SK-N-SH (cell line): ENCODE measurements at regions not wholly inside any gene's neighbourhood (a gene's known extent, or its start where the extent isn't known, plus 50 kb on each side); places are given as distances from the start of the nearest gene placed in this dataset.
"Not testable (repeated sequence)": the region's sequence is repeated elsewhere in the genome, so short reads cannot be mapped to it uniquely, and the experiment has no call there.

ENCODE experiments used
- CTCF ChIA-PET: fragments of 300-600, 350-600 bp; formaldehyde crosslinking; extraction: SDS; loops from one replicate; lab custom pipeline; 2021; lab: Yijun Ruan, JAX
- POLR2A ChIA-PET: fragments of 350-600 bp; sonication (Branson Sonifier 250); formaldehyde crosslinking; extraction: SDS; loops from one replicate; lab custom pipeline; 2020; ENCODE audit warnings: antibody characterized with exemption, inconsistent platforms; lab: Yijun Ruan, JAX
- DNase-seq: peaks from one replicate; pipeline ENCODE4 v3.0.0; 2012
- H2AFZ ChIP-seq: fragments of 200-600 bp; sonication (generic); 2 replicates; pipeline ENCODE4 v1.8.1; 2016; ENCODE audit warnings: antibody characterized with exemption, mild to moderate bottlenecking, low read depth
- H3F3A ChIP-seq: fragments of 200-600 bp; sonication (generic); replicated peaks from 2 replicates; pipeline ENCODE3; 2016; ENCODE audit warnings: antibody characterized with exemption, mild to moderate bottlenecking; ENCODE audit not compliant: insufficient read depth
- H3K27ac ChIP-seq, 2 experiments: fragments of 200-500 bp in 1 of 2; fragments of 200-600 bp in 1 of 2; sonication (Bioruptor generic) in 1 of 2; sonication (generic), shearing (Covaris generic) in 1 of 2; 2 replicates each; pipeline versions ENCODE4 v1.5.1 to v1.6.1; 2014 to 2016; ENCODE audit warnings: low read depth in 2 of 2, inconsistent platforms in 1 of 2, low read length in 1 of 2, mild to moderate bottlenecking in 1 of 2, mixed read lengths in 1 of 2
- H3K27me3 ChIP-seq: fragments of 200-600 bp; sonication (generic), shearing (Covaris generic); 2 replicates; pipeline ENCODE4 v1.6.1; 2016; ENCODE audit warnings: mixed run types; ENCODE audit not compliant: insufficient read depth
- H3K36me3 ChIP-seq, 2 experiments: fragments of 200-500 bp in 1 of 2; fragments of 200-600 bp in 1 of 2; sonication (Bioruptor generic) in 1 of 2; sonication (generic) in 1 of 2; replicated peaks in 1 of 2; 2 replicates each; pipeline versions ENCODE3 to v1.5.1; 2014 to 2016; ENCODE audit warnings: low read length in 1 of 2, mild to moderate bottlenecking in 1 of 2; ENCODE audit not compliant: insufficient read depth in 2 of 2, control insufficient read depth in 1 of 2
- H3K4me1 ChIP-seq, 2 experiments: fragments of 200-500 bp in 1 of 2; fragments of 200-600 bp in 1 of 2; sonication (Bioruptor generic) in 1 of 2; sonication (generic), shearing (Covaris generic) in 1 of 2; 2 replicates each; pipeline versions ENCODE4 v1.5.1 to v1.6.1; 2014 to 2016; ENCODE audit warnings: low read depth in 1 of 2, low read length in 1 of 2, mixed run types in 1 of 2; ENCODE audit not compliant: insufficient read depth in 2 of 2, control insufficient read depth in 1 of 2
- H3K4me2 ChIP-seq: fragments of 200-600 bp; sonication (generic), shearing (Covaris generic); 2 replicates; pipeline ENCODE4 v1.6.1; 2017; ENCODE audit warnings: mixed run types
- H3K4me3 ChIP-seq, 2 experiments: fragments of 200-500 bp in 1 of 2; fragments of 200-600 bp in 1 of 2; sonication (Bioruptor generic) in 1 of 2; sonication (generic), shearing (Covaris generic) in 1 of 2; 2 replicates each; pipeline versions ENCODE4 v1.5.1 to v1.8.1; 2014 to 2016; ENCODE audit warnings: low read depth in 2 of 2, inconsistent platforms in 1 of 2, low read length in 1 of 2, mild to moderate bottlenecking in 1 of 2, mixed read lengths in 1 of 2, moderate library complexity in 1 of 2
- H3K79me2 ChIP-seq: fragments of 200-600 bp; sonication (generic); 2 replicates; pipeline ENCODE4 v1.8.1; 2017; ENCODE audit warnings: mild to moderate bottlenecking; ENCODE audit not compliant: insufficient read depth
- H3K9ac ChIP-seq: fragments of 200-600 bp; sonication (generic); 2 replicates; pipeline ENCODE4 v1.6.1; 2017; ENCODE audit warnings: mixed run types
- H3K9me2 ChIP-seq: fragments of 200-600 bp; sonication (generic); 2 replicates; pipeline ENCODE4 v1.6.1; 2017; ENCODE audit warnings: mixed run types
- H3K9me3 ChIP-seq: fragments of 200-600 bp; sonication (generic); 2 replicates; pipeline ENCODE4 v1.6.1; 2017; ENCODE audit warnings: mixed run types, mild to moderate bottlenecking, moderate library complexity
- H4K20me1 ChIP-seq: fragments of 200-600 bp; sonication (generic); 2 replicates; pipeline ENCODE4 v1.6.1; 2017; ENCODE audit warnings: mild to moderate bottlenecking, mixed run types; ENCODE audit not compliant: insufficient read depth
- CHD2 ChIP-seq: fragments of 150-350 bp; IDR thresholded peaks from 2 replicates; pipeline ENCODE4 v1.6.1; 2018; ENCODE audit warnings: low read length; ENCODE audit not compliant: partially characterized antibody
- FOXJ3 ChIP-seq: sonication (generic); formaldehyde crosslinking; IDR thresholded peaks from 2 replicates; pipeline ENCODE4 v1.5.1; 2020; ENCODE audit warnings: mild to moderate bottlenecking, missing genetic modification reagents
- FOXM1 ChIP-seq: IDR thresholded peaks from 2 replicates; pipeline ENCODE4 v1.4.0; 2012; ENCODE audit warnings: low read depth, mild to moderate bottlenecking
- GATA2 ChIP-seq: sonication (generic); formaldehyde crosslinking; IDR thresholded peaks from 2 replicates; pipeline ENCODE4 v1.5.0; 2020; ENCODE audit warnings: mild to moderate bottlenecking, missing genetic modification reagents
- IRF3 ChIP-seq: fragments of 150-350 bp; IDR thresholded peaks from 2 replicates; pipeline ENCODE4 v1.6.1; 2016; ENCODE audit warnings: mild to moderate bottlenecking, low read depth, low read length
- MXI1 ChIP-seq: IDR thresholded peaks from 2 replicates; pipeline ENCODE4 v1.6.1; 2012; ENCODE audit warnings: mild to moderate bottlenecking, low read depth, low read length, improper control_type of control experiment
- NFIC ChIP-seq: IDR thresholded peaks from 2 replicates; pipeline ENCODE4 v1.4.0; 2012; ENCODE audit warnings: borderline replicate concordance
- PBX3 ChIP-seq: IDR thresholded peaks from 2 replicates; pipeline ENCODE4; 2012
- RAD21 ChIP-seq: IDR thresholded peaks from 2 replicates; pipeline ENCODE4 v1.6.1; 2012; ENCODE audit warnings: mild to moderate bottlenecking, low read length
- RCOR1 ChIP-seq: fragments of 150-350 bp; IDR thresholded peaks from 2 replicates; pipeline ENCODE4 v1.6.1; 2017; ENCODE audit warnings: antibody characterized with exemption, low read length
- REST ChIP-seq: IDR thresholded peaks from 2 replicates; pipeline ENCODE4 v1.6.1; 2012; ENCODE audit warnings: mild to moderate bottlenecking, low read depth, low read length, moderate library complexity
- RXRA ChIP-seq: IDR thresholded peaks from 2 replicates; pipeline ENCODE4 v1.4.0; 2012; ENCODE audit warnings: low read depth, mild to moderate bottlenecking, borderline replicate concordance
- SIN3A ChIP-seq: IDR thresholded peaks from 2 replicates; pipeline ENCODE4 v1.6.1; 2012; ENCODE audit warnings: low read depth, mild to moderate bottlenecking, low read length, moderate library complexity, borderline replicate concordance
- TEAD4 ChIP-seq: IDR thresholded peaks from 2 replicates; pipeline ENCODE4 v1.4.0; 2012; ENCODE audit warnings: mild to moderate bottlenecking, borderline replicate concordance; ENCODE audit not compliant: insufficient read depth
- USF2 ChIP-seq: fragments of 150-350 bp; IDR thresholded peaks from 2 replicates; pipeline ENCODE4 v1.6.1; 2017; ENCODE audit warnings: antibody characterized with exemption, low read length, low read depth, borderline replicate concordance
- YY1 ChIP-seq: IDR thresholded peaks from 2 replicates; pipeline ENCODE4 v1.4.0; 2012; ENCODE audit warnings: low read depth, mild to moderate bottlenecking
- ZBTB33 ChIP-seq: IDR thresholded peaks from 2 replicates; pipeline ENCODE4 v1.4.0; 2012; ENCODE audit warnings: low read depth, borderline replicate concordance
- WGBS: methylation state at CpG from one replicate; pipeline ENCODE4 v1.1.6; 2017; ENCODE audit warnings: low lambda C conversion rate; 5-methylcytosine and 5-hydroxymethylcytosine counted together

GRCh38 chr2:241968417-241968816, 98.9 kb downstream of the RTP5 start:
- H3K36me3 ChIP-seq = no peaks in the 10 kb centered on the region
- ChIA-PET CTCF (no interaction called here), POLR2A (no interaction called here)
- H3K4me2 ChIP-seq = no peak overlapping the region
- no peaks in the 10 kb centered on the region for H3K79me2 ChIP-seq
- no peak for DNase-seq
- H3K9ac ChIP-seq = no peak overlapping the region
- H3K4me3 ChIP-seq = no peak overlapping the region
- no peak overlapping the region for H2AFZ ChIP-seq
- H4K20me1 ChIP-seq = no peaks in the 10 kb centered on the region
- no peaks in the 10 kb centered on the region for H3K9me2 ChIP-seq
- H3K9me3 ChIP-seq = no peaks in the 10 kb centered on the region
- peaks cover 17% of the 10 kb centered on the region for H3F3A ChIP-seq
- no peaks in the 10 kb centered on the region for H3K27me3 ChIP-seq
- WGBS = 85% methylated on average over 9 of the region's 9 CpGs
- H3K27ac ChIP-seq = no peak overlapping the region
- TF ChIP-seq MXI1 (no peak), SIN3A (no peak), YY1 (no peak), GATA2 (CRISPR knock-in tag) (no peak), FOXM1 (no peak), IRF3 (no peak), RCOR1 (no peak), RXRA (no peak), REST (no peak), CHD2 (no peak), FOXJ3 (CRISPR knock-in tag) (no peak), ZBTB33 (no peak), PBX3 (no peak), RAD21 (no peak), NFIC (no peak), TEAD4 (no peak), USF2 (no peak)
- TF ChIP-seq, all 33 proteins: peak for 0
- peaks cover 2 to 15% of the 10 kb centered on the region in 2 experiments; a peak in 3 of 4 replicates for H3K4me1 ChIP-seq

GRCh38 chr2:241969182-241969581, 99.7 kb downstream of the RTP5 start:
- H3K4me2 ChIP-seq, H3K9me3 ChIP-seq, H3K9ac ChIP-seq, H3K27ac ChIP-seq, H3K4me3 ChIP-seq, CTCF ChIA-PET, H4K20me1 ChIP-seq, DNase-seq, H3K27me3 ChIP-seq, H3K9me2 ChIP-seq, H2AFZ ChIP-seq, H3K36me3 ChIP-seq, POLR2A ChIA-PET, H3K79me2 ChIP-seq: not testable (repeated sequence)
- H3F3A ChIP-seq = peaks cover 17% of the 10 kb centered on the region
- peaks cover 2 to 15% of the 10 kb centered on the region in 2 experiments; a peak in 3 of 4 replicates for H3K4me1 ChIP-seq
- WGBS = 85% methylated on average over 6 of the region's 6 CpGs
